ENCODE measurements at regions not wholly inside any gene's neighbourhood (a gene's known extent, or its start where the extent isn't known, plus 50 kb on each side); places are given as distances from the start of the nearest gene placed in this dataset.

- TF ChIP-seq KDM1A (IDR thresholded peaks at IDR 0.05; ENCODE audit: borderline replicate concordance, low read length) = no peak
- no peak for TF ChIP-seq GTF2F1 (IDR thresholded peaks at IDR 0.05; ENCODE audit: borderline replicate concordance, low read depth, low read length)
- no peak for TF ChIP-seq BACH1 (IDR thresholded peaks at IDR 0.05; ENCODE audit: low read length)
- TF ChIP-seq RFX5 (IDR thresholded peaks at IDR 0.05; ENCODE audit: borderline replicate concordance, low read depth, low read length) = no peak
- no peak for TF ChIP-seq CTCF (IDR thresholded peaks at IDR 0.05; ENCODE audit: control extremely low read depth in 1 of 3, insufficient read depth in 1 of 3, low read depth in 1 of 3, low read length in 3 of 3)
Measured at GRCh38 chr10:88092265-88092664, 228.8 kb downstream of the PTEN start.

Measured in H1 (cell line).